Peyer's patch (tissue), 4 donors: ENCODE measurements at regions not wholly inside any gene's neighbourhood (a gene's known extent, or its start where the extent isn't known, plus 50 kb on each side); places are given as distances from the start of the nearest gene placed in this dataset.

ENCODE experiments used
- DNase-seq, 3 donors: peaks; one replicate each; pipeline ENCODE4 v3.0.0-alpha.2; 2017 to 2019
- H3K27ac ChIP-seq, 4 donors: fragments of 200-600 bp; sonication (generic); one replicate each; pipeline ENCODE4 v1.5.1; 2016 to 2019
- H3K27me3 ChIP-seq, 2 donors: fragments of 200-600 bp; sonication (generic); one replicate each; pipeline ENCODE4 v1.5.1; 2019
- H3K36me3 ChIP-seq, 3 donors: fragments of 200-600 bp; sonication (generic); one replicate each; pipeline ENCODE4 v1.5.1; 2016 to 2019
- H3K4me1 ChIP-seq, 4 donors: fragments of 200-600 bp; sonication (generic); one replicate each; pipeline ENCODE4 v1.5.1; 2016 to 2019
- H3K4me3 ChIP-seq, 4 donors: fragments of 200-600 bp; sonication (generic); 1 replicate in 3 of 4; 2 replicates in 1 of 4; pipeline ENCODE4 v1.5.1; 2016 to 2019; ENCODE audit warnings: mild to moderate bottlenecking in 1 of 4
- H3K9me3 ChIP-seq, 4 donors: fragments of 200-600 bp; sonication (generic); one replicate each; pipeline ENCODE4 v1.5.1; 2016 to 2019; ENCODE audit warnings: mild to moderate bottlenecking in 1 of 4
- POLR2A ChIP-seq, 2 donors: fragments of 450-650 bp; IDR thresholded peaks; one replicate each; pipeline ENCODE4 v1.5.1; 2017; ENCODE audit warnings: antibody characterized with exemption in 2 of 2, mild to moderate bottlenecking in 2 of 2, moderate library complexity in 2 of 2
- TF ChIP-seq, protein P1 (sequence below), 6 experiments: fragments of 450-650 bp in 4 of 6; fragments of 200-600 bp in 2 of 6; sonication (generic) in 1 of 6; IDR thresholded peaks; one replicate each; pipeline ENCODE4 v1.5.1; 2017 to 2019; ENCODE audit warnings: antibody characterized with exemption in 6 of 6, mild to moderate bottlenecking in 3 of 6, moderate library complexity in 1 of 6

DNA sequence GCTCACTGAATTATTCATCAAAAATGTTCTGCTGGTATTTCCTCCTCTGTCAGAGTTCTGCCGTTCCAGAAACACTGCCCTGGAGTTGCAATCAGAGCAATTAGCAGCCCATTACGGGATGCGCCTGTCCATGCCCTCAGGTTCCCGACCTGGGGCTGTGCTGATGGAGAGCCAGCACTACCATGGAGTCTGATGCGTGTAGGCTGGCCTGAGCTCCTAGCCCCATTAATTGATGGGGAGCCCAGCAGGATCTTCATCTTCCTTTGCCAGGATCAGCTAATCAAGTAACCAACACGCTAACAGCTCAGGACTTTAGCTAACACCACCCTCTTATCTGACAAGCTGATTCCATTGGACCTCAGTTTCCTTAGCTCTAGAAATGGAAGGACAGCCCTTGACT is 164.2 kb downstream of the ABHD5 start:
- H3K27me3 ChIP-seq = no peaks in the 10 kb centered on the region
- H3K4me1 ChIP-seq = no peaks in the 10 kb centered on the region
- H3K36me3 ChIP-seq = no peaks in the 10 kb centered on the region
- no peak overlapping the region for H3K27ac ChIP-seq
- no peak for TF ChIP-seq POLR2A (IDR thresholded peaks at IDR 0.05)
- TF ChIP-seq, protein P1, sequence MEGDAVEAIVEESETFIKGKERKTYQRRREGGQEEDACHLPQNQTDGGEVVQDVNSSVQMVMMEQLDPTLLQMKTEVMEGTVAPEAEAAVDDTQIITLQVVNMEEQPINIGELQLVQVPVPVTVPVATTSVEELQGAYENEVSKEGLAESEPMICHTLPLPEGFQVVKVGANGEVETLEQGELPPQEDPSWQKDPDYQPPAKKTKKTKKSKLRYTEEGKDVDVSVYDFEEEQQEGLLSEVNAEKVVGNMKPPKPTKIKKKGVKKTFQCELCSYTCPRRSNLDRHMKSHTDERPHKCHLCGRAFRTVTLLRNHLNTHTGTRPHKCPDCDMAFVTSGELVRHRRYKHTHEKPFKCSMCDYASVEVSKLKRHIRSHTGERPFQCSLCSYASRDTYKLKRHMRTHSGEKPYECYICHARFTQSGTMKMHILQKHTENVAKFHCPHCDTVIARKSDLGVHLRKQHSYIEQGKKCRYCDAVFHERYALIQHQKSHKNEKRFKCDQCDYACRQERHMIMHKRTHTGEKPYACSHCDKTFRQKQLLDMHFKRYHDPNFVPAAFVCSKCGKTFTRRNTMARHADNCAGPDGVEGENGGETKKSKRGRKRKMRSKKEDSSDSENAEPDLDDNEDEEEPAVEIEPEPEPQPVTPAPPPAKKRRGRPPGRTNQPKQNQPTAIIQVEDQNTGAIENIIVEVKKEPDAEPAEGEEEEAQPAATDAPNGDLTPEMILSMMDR (IDR thresholded peaks at IDR 0.05) = no peak
- no peak overlapping the region for H3K4me3 ChIP-seq
- no peaks in the 10 kb centered on the region for H3K9me3 ChIP-seq
- no peak for DNase-seq

DNA sequence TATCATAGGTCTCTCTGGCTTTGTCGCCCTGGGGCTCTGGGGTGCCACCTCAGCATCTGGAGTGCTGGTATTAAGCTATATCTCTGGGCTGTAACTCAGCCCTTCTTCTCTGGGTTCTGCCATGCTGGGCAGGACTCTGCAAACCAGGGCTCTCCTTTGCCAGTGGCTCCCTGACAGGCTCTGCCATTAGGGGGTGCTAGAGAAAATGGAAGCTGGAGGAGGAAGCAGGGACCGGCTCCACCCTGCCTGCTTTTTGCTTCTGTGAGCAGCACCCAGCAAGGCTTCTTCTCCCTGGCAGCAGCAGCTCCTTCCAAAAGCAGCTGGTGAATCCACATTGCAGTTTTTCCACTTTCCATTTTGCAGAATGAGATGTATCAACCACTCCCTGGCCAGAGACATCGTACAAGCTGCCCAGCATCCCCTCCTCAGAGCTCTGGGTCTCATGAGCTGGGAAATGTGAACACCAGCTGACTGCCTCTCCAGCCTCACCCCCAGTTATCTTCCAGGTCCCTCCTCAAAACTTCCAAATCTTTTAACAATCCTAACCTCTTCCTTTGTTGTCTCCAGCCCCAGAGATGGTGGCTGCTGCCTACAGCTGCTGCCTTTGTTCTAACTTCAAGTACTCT is 165.0 kb downstream of the ABHD5 start:
- H3K27ac ChIP-seq = no peak overlapping the region
- H3K4me1 ChIP-seq = no peaks in the 10 kb centered on the region
- DNase-seq = peak; percentile 31 to 77 (median 58)
- H3K36me3 ChIP-seq = no peaks in the 10 kb centered on the region
- TF ChIP-seq, protein P1 (IDR thresholded peaks at IDR 0.05) = peak in 4 of 6 experiments; percentile 51 to 64 (median 62)
- no peak for TF ChIP-seq POLR2A (IDR thresholded peaks at IDR 0.05)
- no peaks in the 10 kb centered on the region for H3K27me3 ChIP-seq
- H3K4me3 ChIP-seq = no peak overlapping the region
- H3K9me3 ChIP-seq = no peaks in the 10 kb centered on the region

DNA sequence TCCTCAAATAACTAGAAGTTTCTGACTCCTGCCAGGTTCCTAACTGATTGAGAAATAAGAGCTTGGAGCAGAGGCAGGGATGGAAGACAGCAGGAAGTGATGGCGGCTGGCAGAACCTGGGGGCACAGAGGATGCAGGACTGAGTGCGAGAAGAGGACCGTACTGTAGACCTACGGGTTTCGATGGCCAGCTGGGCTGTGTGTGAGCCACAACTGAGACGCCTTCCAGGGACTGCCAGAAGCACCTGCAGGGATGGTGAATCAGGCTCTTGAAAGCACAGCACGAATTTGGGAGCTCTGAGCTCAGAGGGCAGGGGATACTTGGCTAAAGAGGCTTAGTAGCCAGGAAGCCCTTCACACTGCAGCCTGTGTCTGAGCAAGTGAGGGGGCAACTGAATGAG is 165.6 kb downstream of the ABHD5 start:
- no peaks in the 10 kb centered on the region for H3K4me1 ChIP-seq
- no peaks in the 10 kb centered on the region for H3K9me3 ChIP-seq
- no peak overlapping the region for H3K27ac ChIP-seq
- no peaks in the 10 kb centered on the region for H3K27me3 ChIP-seq
- no peak overlapping the region for H3K4me3 ChIP-seq
- no peaks in the 10 kb centered on the region for H3K36me3 ChIP-seq
- TF ChIP-seq, protein P1 (IDR thresholded peaks at IDR 0.05) = no peak
- no peak for TF ChIP-seq POLR2A (IDR thresholded peaks at IDR 0.05)
- DNase-seq = peak in 1 of 3 donors; percentile 29

DNA sequence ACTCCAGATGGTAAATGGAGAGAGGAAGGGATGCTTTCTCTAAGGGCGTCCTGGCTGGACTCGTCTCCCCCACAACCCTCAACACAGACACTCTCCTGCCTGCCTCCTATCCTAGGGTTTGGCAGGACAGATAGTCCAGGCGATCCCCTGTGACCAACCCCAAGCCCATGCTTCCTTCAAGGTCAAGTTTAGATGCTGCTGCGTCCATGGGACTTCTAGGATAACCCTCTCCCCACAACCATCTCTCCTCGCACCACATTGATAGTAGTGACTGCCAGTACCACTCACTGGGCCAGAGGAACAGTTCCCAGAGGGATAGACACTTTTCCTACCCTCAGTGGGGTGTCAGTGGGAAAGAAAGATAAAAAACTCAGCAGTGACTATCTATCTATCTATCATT is 166.0 kb downstream of the ABHD5 start:
- TF ChIP-seq, protein P1 (IDR thresholded peaks at IDR 0.05) = no peak
- no peak for TF ChIP-seq POLR2A (IDR thresholded peaks at IDR 0.05)
- no peak overlapping the region for H3K27ac ChIP-seq
- no peaks in the 10 kb centered on the region for H3K4me1 ChIP-seq
- peak in 1 of 3 donors; percentile 7 for DNase-seq
- H3K9me3 ChIP-seq = no peaks in the 10 kb centered on the region
- no peaks in the 10 kb centered on the region for H3K36me3 ChIP-seq
- no peak overlapping the region for H3K4me3 ChIP-seq
- H3K27me3 ChIP-seq = no peaks in the 10 kb centered on the region

DNA sequence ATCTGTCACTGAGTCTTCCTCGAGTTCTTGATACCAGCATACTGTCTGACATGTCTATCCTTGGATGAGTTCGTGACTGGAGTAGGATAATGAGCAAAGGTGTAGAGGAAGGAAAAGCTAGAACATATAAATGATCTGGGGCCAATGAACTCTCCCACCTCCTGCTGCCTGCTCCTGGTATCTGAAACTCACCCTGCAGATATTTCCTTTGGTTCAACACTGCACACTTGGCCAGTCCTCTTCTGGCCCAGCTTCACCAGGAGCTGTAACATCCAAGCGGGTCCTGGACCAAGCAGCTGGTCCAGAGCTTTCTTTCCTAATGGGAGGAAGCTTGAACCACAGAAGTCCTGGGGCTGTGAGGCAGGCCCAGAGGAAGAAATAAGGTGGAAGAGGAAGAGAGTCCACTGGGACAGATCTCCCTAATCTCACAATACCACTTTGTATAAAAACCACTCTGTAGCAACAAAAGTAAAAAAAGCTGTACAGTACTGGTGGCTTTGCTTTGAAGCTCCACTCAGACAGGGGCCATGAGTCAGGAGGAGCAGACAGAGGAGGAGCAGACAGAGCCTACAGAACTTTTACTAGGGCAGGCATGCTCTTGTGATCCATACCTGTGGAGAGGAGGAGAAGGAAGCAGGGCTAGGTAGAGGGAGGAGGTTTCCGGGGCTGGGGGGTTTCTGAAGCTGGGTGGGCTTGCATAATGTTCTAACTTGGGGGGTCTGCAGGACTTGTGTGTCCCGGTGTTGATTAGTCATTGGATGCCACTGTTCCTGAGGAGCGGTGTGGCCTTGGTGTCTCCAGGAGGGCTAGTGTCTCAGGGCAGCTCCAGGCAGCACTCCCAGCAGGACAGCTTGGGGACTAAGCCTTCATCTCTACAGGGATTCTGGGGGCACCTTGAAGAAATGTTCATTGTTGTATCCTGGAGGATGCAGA is 166.9 kb downstream of the ABHD5 start:
- Histone ChIP-seq H3K27me3 (no peaks in the 10 kb centered on the region), H3K36me3 (no peaks in the 10 kb centered on the region), H3K9me3 (no peaks in the 10 kb centered on the region), H3K4me1 (no peaks in the 10 kb centered on the region), H3K4me3 (no peak overlapping the region), H3K27ac (no peak overlapping the region)
- peak in 1 of 3 donors; percentile 25 for DNase-seq
- TF ChIP-seq, protein P1 (IDR thresholded peaks at IDR 0.05) = no peak
- TF ChIP-seq POLR2A (IDR thresholded peaks at IDR 0.05) = no peak
